ENCODE measurements at regions not wholly inside any gene's neighbourhood (a gene's known extent, or its start where the extent isn't known, plus 50 kb on each side); places are given as distances from the start of the nearest gene placed in this dataset.

GRCh38 chr6:49284180-49284579 is 178.9 kb downstream of the MMUT start:
- TF ChIP-seq CTCF (IDR thresholded peaks at IDR 0.05) (no peak), POLR2A (IDR thresholded peaks at IDR 0.05) (no peak)
